Prostate gland (tissue), 2 donors: ENCODE measurements at regions not wholly inside any gene's neighbourhood (a gene's known extent, or its start where the extent isn't known, plus 50 kb on each side); places are given as distances from the start of the nearest gene placed in this dataset.

Source experiments
- DNase-seq: peaks from one replicate; pipeline ENCODE4 v3.0.0-alpha.2; 2019; ENCODE audit warnings: low spot score
- H3K27ac ChIP-seq, 2 donors: fragments of 200-600 bp; sonication (generic); 2 replicates each; pipeline ENCODE4 v1.5.1; 2017 to 2019
- H3K27me3 ChIP-seq: fragments of 200-600 bp; sonication (generic); replicated peaks from 2 replicates; pipeline ENCODE4 v1.5.1; 2019; ENCODE audit not compliant: insufficient read depth
- H3K36me3 ChIP-seq, 2 donors: fragments of 200-600 bp; sonication (generic); 1 replicate in 1 of 2; 2 replicates in 1 of 2; pipeline versions ENCODE4 v1.5.1 to v1.8.1; 2017 to 2019
- H3K4me1 ChIP-seq: fragments of 200-600 bp; sonication (generic); replicated peaks from 2 replicates; pipeline ENCODE4 v1.5.1; 2019
- H3K4me3 ChIP-seq, 2 donors: fragments of 200-600 bp; sonication (generic); 2 replicates each; pipeline ENCODE4 v1.5.1; 2017 to 2019
- H3K9me3 ChIP-seq: fragments of 200-600 bp; sonication (generic); 2 replicates; pipeline ENCODE4 v1.5.1; 2017
- POLR2A ChIP-seq: fragments of 450-650 bp; IDR thresholded peaks from one replicate; pipeline ENCODE4 v1.6.1; 2016; ENCODE audit warnings: antibody characterized with exemption, mild to moderate bottlenecking
- POLR2AphosphoS5 ChIP-seq: sonication (generic); formaldehyde crosslinking; IDR thresholded peaks from one replicate; pipeline ENCODE4 v1.6.1; 2017; ENCODE audit warnings: antibody characterized with exemption
- WGBS: methylation state at CpG from one replicate; pipeline ENCODE4 v1.1.5; 2018; 5-methylcytosine and 5-hydroxymethylcytosine counted together
- intact Hi-C: fragments of 100-400 bp; cut with DNase I; formaldehyde crosslinking; loops from one replicate; pipeline ENCODE4 v1.14.2; 2022
- TF ChIP-seq, protein P1 (sequence below), 4 experiments: fragments of 200-600 bp in 2 of 4; fragments of 450-650 bp in 2 of 4; sonication (generic) in 2 of 4; IDR thresholded peaks; 1 replicate in 3 of 4; 2 replicates in 1 of 4; pipeline ENCODE4 v1.5.1; 2016 to 2019; ENCODE audit warnings: antibody characterized with exemption in 4 of 4, mild to moderate bottlenecking in 2 of 4, moderate library complexity in 2 of 4

DNA sequence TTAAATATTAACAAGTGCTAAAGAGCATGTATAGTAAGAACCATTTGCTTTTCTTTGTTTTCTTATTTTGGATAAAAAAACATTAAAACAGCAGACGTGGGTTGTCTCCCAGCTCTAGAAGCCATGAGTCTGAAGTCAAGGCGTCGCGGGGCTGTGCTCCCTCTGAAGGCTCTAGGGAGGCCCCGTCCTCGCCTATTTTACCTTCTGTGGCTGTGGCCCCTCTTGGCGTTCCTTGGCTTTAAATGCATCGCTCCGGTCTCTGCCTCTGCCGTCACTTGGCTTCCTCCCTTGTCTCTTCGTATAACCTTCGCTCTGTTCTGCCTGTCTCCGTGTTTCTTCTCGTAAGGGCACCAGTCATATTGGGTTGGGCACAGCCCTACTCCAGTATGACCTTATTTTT lies 75.3 kb downstream of the ING1 start:
- no peak for DNase-seq
- WGBS: 93% methylated on average over 14 of the region's 14 CpGs
- Histone ChIP-seq H3K27ac (no peak overlapping the region), H3K27me3 (no peaks in the 10 kb centered on the region), H3K4me1 (no peaks in the 10 kb centered on the region), H3K4me3 (no peak overlapping the region), H3K36me3 (no peaks in the 10 kb centered on the region), H3K9me3 (no peaks in the 10 kb centered on the region)
- intact Hi-C loops: no loop called here
- TF ChIP-seq POLR2A: no peak
- no peak for TF ChIP-seq POLR2AphosphoS5
- TF ChIP-seq, protein P1, sequence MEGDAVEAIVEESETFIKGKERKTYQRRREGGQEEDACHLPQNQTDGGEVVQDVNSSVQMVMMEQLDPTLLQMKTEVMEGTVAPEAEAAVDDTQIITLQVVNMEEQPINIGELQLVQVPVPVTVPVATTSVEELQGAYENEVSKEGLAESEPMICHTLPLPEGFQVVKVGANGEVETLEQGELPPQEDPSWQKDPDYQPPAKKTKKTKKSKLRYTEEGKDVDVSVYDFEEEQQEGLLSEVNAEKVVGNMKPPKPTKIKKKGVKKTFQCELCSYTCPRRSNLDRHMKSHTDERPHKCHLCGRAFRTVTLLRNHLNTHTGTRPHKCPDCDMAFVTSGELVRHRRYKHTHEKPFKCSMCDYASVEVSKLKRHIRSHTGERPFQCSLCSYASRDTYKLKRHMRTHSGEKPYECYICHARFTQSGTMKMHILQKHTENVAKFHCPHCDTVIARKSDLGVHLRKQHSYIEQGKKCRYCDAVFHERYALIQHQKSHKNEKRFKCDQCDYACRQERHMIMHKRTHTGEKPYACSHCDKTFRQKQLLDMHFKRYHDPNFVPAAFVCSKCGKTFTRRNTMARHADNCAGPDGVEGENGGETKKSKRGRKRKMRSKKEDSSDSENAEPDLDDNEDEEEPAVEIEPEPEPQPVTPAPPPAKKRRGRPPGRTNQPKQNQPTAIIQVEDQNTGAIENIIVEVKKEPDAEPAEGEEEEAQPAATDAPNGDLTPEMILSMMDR (IDR thresholded peaks at IDR 0.05): no peak

DNA sequence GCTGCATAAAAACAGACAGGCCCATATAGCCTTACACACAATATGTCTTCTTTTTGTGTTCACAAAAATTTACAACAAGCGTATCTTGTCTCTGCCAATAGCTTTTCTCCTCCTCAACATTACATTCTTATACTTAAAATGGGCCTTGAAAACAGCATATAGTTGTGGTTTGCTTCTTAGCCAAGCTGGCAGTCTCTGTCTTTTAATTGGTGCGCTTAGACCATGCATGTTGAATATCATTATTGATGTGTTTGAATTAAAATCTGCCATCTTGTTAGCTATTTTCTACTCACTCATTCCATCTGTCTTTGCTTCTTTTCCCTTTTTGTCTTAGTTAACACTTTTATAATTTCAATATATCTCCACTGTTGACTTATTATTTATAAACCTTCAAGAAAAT lies 76.4 kb downstream of the ING1 start:
- Histone ChIP-seq H3K4me1 (no peaks in the 10 kb centered on the region), H3K9me3 (no peaks in the 10 kb centered on the region), H3K4me3 (no peak overlapping the region), H3K27ac (no peak overlapping the region), H3K36me3 (no peaks in the 10 kb centered on the region), H3K27me3 (no peaks in the 10 kb centered on the region)
- 92% methylated on average over 2 of the region's 2 CpGs for WGBS
- DNase-seq: no peak
- TF ChIP-seq, protein P1 (IDR thresholded peaks at IDR 0.05): no peak
- TF ChIP-seq POLR2AphosphoS5: no peak
- TF ChIP-seq POLR2A: no peak
- intact Hi-C loops: no loop called here

DNA sequence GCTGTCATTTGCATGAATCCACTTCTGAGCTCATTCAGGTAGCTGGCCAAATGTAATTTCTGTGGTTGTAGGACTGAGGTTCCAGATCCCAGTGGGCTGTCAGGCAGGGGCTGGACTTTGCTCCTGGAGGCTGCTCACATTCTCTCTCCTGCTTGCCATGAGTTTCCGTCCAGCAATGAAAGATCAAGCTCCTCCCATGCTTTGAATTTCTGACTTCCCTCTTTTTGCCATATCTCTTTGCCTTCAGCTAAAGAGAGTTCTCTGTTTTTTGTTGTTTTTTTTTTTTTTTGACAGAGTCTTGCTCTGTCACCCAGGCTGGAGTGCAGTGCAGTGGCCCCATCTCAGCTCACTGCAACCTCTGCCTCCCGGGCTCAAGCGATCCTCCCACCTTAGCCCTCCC lies 76.9 kb downstream of the ING1 start:
- Histone ChIP-seq H3K4me3 (no peak overlapping the region), H3K27ac (no peak overlapping the region), H3K9me3 (no peaks in the 10 kb centered on the region), H3K36me3 (no peaks in the 10 kb centered on the region), H3K27me3 (no peaks in the 10 kb centered on the region), H3K4me1 (no peaks in the 10 kb centered on the region)
- TF ChIP-seq, protein P1 (IDR thresholded peaks at IDR 0.05): no peak
- TF ChIP-seq POLR2A: no peak
- 86% methylated on average over 3 of the region's 3 CpGs for WGBS
- DNase-seq: no peak
- intact Hi-C loops: no loop called here

DNA sequence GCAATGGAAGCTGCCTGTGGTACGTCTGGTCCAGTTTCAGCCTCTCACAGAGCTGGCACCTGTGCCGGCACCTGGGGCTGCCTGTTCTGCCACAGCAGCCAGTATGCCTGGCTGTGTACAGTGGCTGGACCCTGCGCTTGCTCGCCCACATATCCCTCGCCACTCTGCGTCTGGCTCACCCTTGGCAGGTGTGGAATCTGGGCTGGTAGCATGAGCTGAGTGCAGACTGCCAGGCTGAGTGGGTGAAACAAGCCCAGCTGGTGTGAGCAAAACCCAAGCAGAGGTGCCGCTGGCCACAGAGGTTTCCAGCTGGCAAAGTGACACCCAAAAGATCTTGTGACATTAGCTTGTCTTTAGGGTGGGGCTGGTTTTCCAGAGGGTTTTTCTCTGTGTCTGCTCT lies 80.7 kb downstream of the ING1 start:
- no peaks in the 10 kb centered on the region for H3K27me3 ChIP-seq
- no peak for DNase-seq
- WGBS: 72% methylated on average over 7 of the region's 7 CpGs
- TF ChIP-seq, protein P1 (IDR thresholded peaks at IDR 0.05): no peak
- TF ChIP-seq POLR2A (no peak), POLR2AphosphoS5 (no peak)
- H3K4me3 ChIP-seq: no peak overlapping the region
- H3K9me3 ChIP-seq: no peaks in the 10 kb centered on the region
- H3K4me1 ChIP-seq: no peaks in the 10 kb centered on the region
- no peaks in the 10 kb centered on the region for H3K36me3 ChIP-seq
- H3K27ac ChIP-seq: no peak overlapping the region
- intact Hi-C loops: no loop called here

DNA sequence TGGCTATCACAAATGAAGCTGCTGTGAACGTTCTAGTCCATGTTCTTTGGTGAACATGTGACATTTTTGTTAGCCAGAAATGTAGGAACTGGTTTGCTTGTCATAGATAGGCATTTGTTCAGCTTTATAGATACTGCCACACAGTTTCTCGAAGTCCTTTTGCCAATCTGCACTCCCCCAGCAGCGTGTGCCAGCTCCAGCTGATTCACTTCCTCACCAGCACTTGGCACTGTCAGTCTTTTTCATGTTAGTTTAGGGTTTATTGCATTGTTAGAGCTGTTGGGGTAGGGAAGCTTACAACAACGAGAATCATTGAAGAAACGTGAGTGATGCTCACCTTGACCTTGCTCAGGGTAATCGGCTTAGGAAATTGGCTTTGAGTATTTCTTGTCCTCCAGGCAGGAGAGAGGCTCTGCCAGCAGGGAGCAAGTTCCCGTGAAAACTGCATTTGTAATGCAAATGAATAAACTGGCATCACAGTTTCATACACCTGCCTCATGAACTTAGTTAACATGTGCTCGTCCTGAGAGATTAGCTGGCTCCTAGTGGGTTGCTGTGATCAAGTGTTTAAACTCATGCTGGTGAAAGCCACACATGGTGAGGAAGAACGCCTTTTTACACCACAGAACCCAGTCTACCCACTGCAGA lies 83.9 kb downstream of the ING1 start:
- no peaks in the 10 kb centered on the region for H3K36me3 ChIP-seq
- no peak for TF ChIP-seq POLR2A
- no peak for TF ChIP-seq POLR2AphosphoS5
- TF ChIP-seq, protein P1 (IDR thresholded peaks at IDR 0.05): no peak
- no peaks in the 10 kb centered on the region for H3K27me3 ChIP-seq
- no peaks in the 10 kb centered on the region for H3K4me1 ChIP-seq
- H3K9me3 ChIP-seq: no peaks in the 10 kb centered on the region
- intact Hi-C loops: no loop called here
- DNase-seq: no peak
- H3K27ac ChIP-seq: no peak overlapping the region
- H3K4me3 ChIP-seq: no peak overlapping the region
- WGBS: 33% methylated on average over 9 of the region's 9 CpGs
